ENCODE measurements at regions not wholly inside any gene's neighbourhood (a gene's known extent, or its start where the extent isn't known, plus 50 kb on each side); places are given as distances from the start of the nearest gene placed in this dataset.

GRCh38 chr12:61985830-61986229 lies 274.4 kb upstream of the USP15 start:
- Histone ChIP-seq H3K9ac (ENCODE audit: low read depth in 1 of 2, low read length in 2 of 2) (no peak overlapping the region), H3K9me3 (ENCODE audit: control insufficient read depth in 4 of 4, low read length in 3 of 4) (no peaks in the 10 kb centered on the region), H3K4me3 (ENCODE audit: low read depth in 1 of 3, low read length in 3 of 3) (no peak overlapping the region), H3K27ac (ENCODE audit: low read depth in 1 of 2, low read length in 2 of 2) (no peak overlapping the region), H3K27me3 (ENCODE audit: control insufficient read depth in 4 of 4, insufficient read depth in 4 of 4, low read length in 3 of 4) (no peaks in the 10 kb centered on the region), H3K36me3 (ENCODE audit: control insufficient read depth in 4 of 4, insufficient read depth in 3 of 4, low read depth in 1 of 4, low read length in 3 of 4) (no peaks in the 10 kb centered on the region), H3K4me1 (ENCODE audit: control insufficient read depth in 4 of 4, insufficient read depth in 4 of 4, low read length in 3 of 4) (peaks cover 0 to 4% (median 1%) of the 10 kb centered on the region in 4 donors)
- 72% methylated on average over 2 of the region's 2 CpGs for WGBS
- no peak for DNase-seq (ENCODE audit: low spot score)
- TF ChIP-seq HNF4A (conservative IDR thresholded peaks at IDR 0.05): no peak
- TF ChIP-seq SP1 (IDR thresholded peaks at IDR 0.05): no peak
- no peak for TF ChIP-seq YY1 (IDR thresholded peaks at IDR 0.05)
- no peak for TF ChIP-seq CTCF (IDR thresholded peaks at IDR 0.05; ENCODE audit: low read depth, low read length, missing input control)
- no peak for TF ChIP-seq HNF4G (IDR thresholded peaks at IDR 0.05)
- no peak for TF ChIP-seq RXRA (IDR thresholded peaks at IDR 0.05)
- no peak for TF ChIP-seq ATF3 (IDR thresholded peaks at IDR 0.05)
- no peak for TF ChIP-seq FOXA2 (IDR thresholded peaks at IDR 0.05)
- TF ChIP-seq NR2F2 (IDR thresholded peaks at IDR 0.05): no peak
- TF ChIP-seq TAF1 (conservative IDR thresholded peaks at IDR 0.05): no peak
- no peak for TF ChIP-seq EGR1 (IDR thresholded peaks at IDR 0.05; ENCODE audit: low read depth in 2 of 2)
- TF ChIP-seq REST (IDR thresholded peaks at IDR 0.05): no peak
- TF ChIP-seq RAD21 (IDR thresholded peaks at IDR 0.05): no peak
- no peak for TF ChIP-seq JUND (IDR thresholded peaks at IDR 0.05)
- no peak for TF ChIP-seq FOXA1 (IDR thresholded peaks at IDR 0.05)
- TF ChIP-seq MAX (IDR thresholded peaks at IDR 0.05): no peak

GRCh38 chr12:61987173-61987572 lies 273.0 kb upstream of the USP15 start:
- WGBS: 77% methylated on average over 2 of the region's 2 CpGs
- H3K27ac ChIP-seq (ENCODE audit: low read depth in 1 of 2, low read length in 2 of 2): no peak overlapping the region
- TF ChIP-seq MAX (IDR thresholded peaks at IDR 0.05) (no peak), HNF4G (IDR thresholded peaks at IDR 0.05) (no peak), FOXA2 (IDR thresholded peaks at IDR 0.05) (no peak), ATF3 (IDR thresholded peaks at IDR 0.05) (no peak), GABPA (IDR thresholded peaks at IDR 0.05 in 1 of 2, conservative IDR thresholded peaks at IDR 0.05 in 1 of 2) (no peak), NR2F2 (IDR thresholded peaks at IDR 0.05) (no peak), HNF4A (conservative IDR thresholded peaks at IDR 0.05) (no peak), REST (IDR thresholded peaks at IDR 0.05) (no peak), CTCF (IDR thresholded peaks at IDR 0.05; ENCODE audit: low read depth, low read length, missing input control) (no peak), JUND (IDR thresholded peaks at IDR 0.05) (no peak), RAD21 (IDR thresholded peaks at IDR 0.05) (no peak), TAF1 (conservative IDR thresholded peaks at IDR 0.05) (no peak)

More at GRCh38 chr12:61987173-61987572, 273.0 kb upstream of the USP15 start:
- DNase-seq (ENCODE audit: low spot score): no peak
- H3K9ac ChIP-seq (ENCODE audit: low read depth in 1 of 2, low read length in 2 of 2): no peak overlapping the region
- no peaks in the 10 kb centered on the region for H3K27me3 ChIP-seq (ENCODE audit: control insufficient read depth in 4 of 4, insufficient read depth in 4 of 4, low read length in 3 of 4)
- no peak overlapping the region for H3K4me3 ChIP-seq (ENCODE audit: low read depth in 1 of 3, low read length in 3 of 3)
- H3K9me3 ChIP-seq (ENCODE audit: control insufficient read depth in 4 of 4, low read length in 3 of 4): no peaks in the 10 kb centered on the region
- no peaks in the 10 kb centered on the region for H3K36me3 ChIP-seq (ENCODE audit: control insufficient read depth in 4 of 4, insufficient read depth in 3 of 4, low read depth in 1 of 4, low read length in 3 of 4)
- H3K4me1 ChIP-seq (ENCODE audit: control insufficient read depth in 4 of 4, insufficient read depth in 4 of 4, low read length in 3 of 4): peaks cover 0 to 4% (median 1%) of the 10 kb centered on the region in 4 donors
